Mucosa of descending colon (tissue), 3 donors: ENCODE measurements at regions not wholly inside any gene's neighbourhood (a gene's known extent, or its start where the extent isn't known, plus 50 kb on each side); places are given as distances from the start of the nearest gene placed in this dataset.

Experiments used
- ATAC-seq: fragments of 200-7000 bp; cut with Tn5 transposase; one replicate; pipeline ENCODE4 v1.9.1; 2020; ENCODE audit warnings: mild to moderate bottlenecking, moderate library complexity
- DNase-seq, 3 donors: peaks; one replicate each; pipeline ENCODE4 v3.0.0-alpha.2; 2020
- H3K36me3 ChIP-seq: fragments of 200-600 bp; one replicate; pipeline ENCODE4 v1.8.0; 2021; ENCODE audit warnings: low read depth, mild to moderate bottlenecking
- H3K4me1 ChIP-seq: fragments of 200-600 bp; one replicate; pipeline ENCODE4 v1.8.0; 2021; ENCODE audit warnings: low read depth, mild to moderate bottlenecking
- H3K4me3 ChIP-seq: fragments of 200-600 bp; one replicate; pipeline ENCODE4 v1.8.0; 2021; ENCODE audit warnings: mild to moderate bottlenecking
- H3K9me3 ChIP-seq: fragments of 200-600 bp; one replicate; pipeline ENCODE4 v1.8.0; 2021; ENCODE audit warnings: mild to moderate bottlenecking
- CTCF ChIP-seq: fragments of 200-600 bp; IDR thresholded peaks from one replicate; pipeline ENCODE4 v1.8.0; 2022; ENCODE audit warnings: antibody characterized with exemption, mild to moderate bottlenecking
- intact Hi-C, 2 donors: fragments of 100-400 bp; cut with DNase I in 1 of 2; cut with micrococcal nuclease in 1 of 2; formaldehyde crosslinking; loops; one replicate each; pipeline versions ENCODE4 v1.11.0 to v1.11.1; 2022; cut with DNase I, micrococcal nuclease
- donor health status: DM: no; HTN: no; CAD: no; lungs with moderate emphysema.
- donor health status: DM: no; HTN: no; CAD: no.
- donor health status: DM: no; HTN: yes; CAD: no.

GRCh38 chr10:118966850-118967125, 62.7 kb upstream of the NANOS1 start:
- H3K4me1 ChIP-seq = no peaks in the 10 kb centered on the region
- no peak overlapping the region for H3K4me3 ChIP-seq
- no peaks in the 10 kb centered on the region for H3K36me3 ChIP-seq
- TF ChIP-seq CTCF = no peak
- no peaks in the 10 kb centered on the region for H3K9me3 ChIP-seq
- ATAC-seq (no peak), DNase-seq (no peak)
- intact Hi-C loops = no loop called here

GRCh38 chr10:118967160-118967559, 62.4 kb upstream of the NANOS1 start:
- DNase-seq (no peak), ATAC-seq (no peak)
- Histone ChIP-seq H3K4me1 (no peaks in the 10 kb centered on the region), H3K36me3 (no peaks in the 10 kb centered on the region), H3K9me3 (no peaks in the 10 kb centered on the region), H3K4me3 (no peak overlapping the region)
- intact Hi-C loops = no loop called here
- no peak for TF ChIP-seq CTCF

GRCh38 chr10:118968060-118968459, 61.5 kb upstream of the NANOS1 start:
- DNase-seq (no peak), ATAC-seq (peak; percentile 19)

GRCh38 chr10:118968482-118968881, 61.0 kb upstream of the NANOS1 start:
- no peaks in the 10 kb centered on the region for H3K4me1 ChIP-seq
- no peaks in the 10 kb centered on the region for H3K36me3 ChIP-seq
- intact Hi-C loops = no loop called here
- no peak for TF ChIP-seq CTCF
- ATAC-seq (no peak), DNase-seq (no peak)
- peaks cover under 1% of the 10 kb centered on the region for H3K9me3 ChIP-seq
- H3K4me3 ChIP-seq = no peak overlapping the region

More at GRCh38 chr10:118968060-118968459, 61.5 kb upstream of the NANOS1 start:
- TF ChIP-seq CTCF = no peak
- H3K36me3 ChIP-seq = no peaks in the 10 kb centered on the region
- H3K9me3 ChIP-seq = no peaks in the 10 kb centered on the region
- no peak overlapping the region for H3K4me3 ChIP-seq
- H3K4me1 ChIP-seq = no peaks in the 10 kb centered on the region
- intact Hi-C loops = no loop called here

- intact Hi-C loops = no loop called here
- Histone ChIP-seq H3K36me3 (no peaks in the 10 kb centered on the region), H3K9me3 (peaks cover 4% of the 10 kb centered on the region)
These were observed 60.5 kb upstream of the NANOS1 start for GRCh38 chr10:118969014-118969413.

More at GRCh38 chr10:118969014-118969413, 60.5 kb upstream of the NANOS1 start:
- Histone ChIP-seq H3K4me3 (no peak overlapping the region), H3K4me1 (no peaks in the 10 kb centered on the region)
- ATAC-seq (no peak), DNase-seq (no peak)
- no peak for TF ChIP-seq CTCF
